DOHH2 (cell line): ENCODE measurements at regions not wholly inside any gene's neighbourhood (a gene's known extent, or its start where the extent isn't known, plus 50 kb on each side); places are given as distances from the start of the nearest gene placed in this dataset.

Experiments
- CTCF ChIP-seq: fragments of 200-600 bp; sonication (generic); IDR thresholded peaks from one replicate; pipeline ENCODE4 v1.5.1; 2014; ENCODE audit warnings: antibody characterized with exemption, mild to moderate bottlenecking, low read depth, low read length; ENCODE audit not compliant: poor library complexity, severe bottlenecking
- EZH2phosphoT487 ChIP-seq: fragments of 200-600 bp; sonication (generic); IDR thresholded peaks from 2 replicates; pipeline ENCODE4 v1.6.1; 2017; ENCODE audit warnings: borderline replicate concordance, mild to moderate bottlenecking, antibody characterized with exemption, low read length, moderate library complexity, mixed read lengths

- TF ChIP-seq CTCF = no peak
- no peak for TF ChIP-seq EZH2phosphoT487
Measured at GRCh38 chr13:34542321-34542720, 399.7 kb upstream of the NBEA start.
